ENCODE measurements at regions not wholly inside any gene's neighbourhood (a gene's known extent, or its start where the extent isn't known, plus 50 kb on each side); places are given as distances from the start of the nearest gene placed in this dataset.

DNA sequence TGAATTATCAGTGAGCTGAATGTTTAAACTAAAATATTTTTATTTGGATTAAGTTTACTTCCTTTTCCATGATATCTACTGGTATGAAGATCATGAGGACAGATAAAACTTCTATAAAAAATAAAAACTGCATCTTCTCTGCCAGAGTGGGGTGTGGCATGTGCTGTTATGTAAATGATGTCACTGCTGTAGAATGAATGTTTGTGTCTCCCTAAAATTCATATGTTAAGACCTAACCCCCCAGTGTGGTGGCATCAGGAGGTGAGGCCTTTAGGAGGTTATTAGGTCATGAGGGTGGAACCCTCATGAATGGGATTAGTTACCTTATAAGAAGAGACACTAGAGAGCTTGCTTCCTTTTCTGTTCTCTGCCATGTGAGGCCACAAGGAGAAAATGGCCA, 178.7 kb upstream of the DPH6 start:
- TF ChIP-seq CTCF (IDR thresholded peaks at IDR 0.05; ENCODE audit: low read depth, low read length), result no peak
- DNase-seq (ENCODE audit: extremely low read depth, low read depth), result no peak

GRCh38 chr15:35725353-35725752, 179.4 kb upstream of the DPH6 start:
- no peak for DNase-seq (ENCODE audit: extremely low read depth, low read depth)
- no peak for TF ChIP-seq CTCF (IDR thresholded peaks at IDR 0.05; ENCODE audit: low read depth, low read length)

GRCh38 chr15:35727627-35728026, 181.7 kb upstream of the DPH6 start:
- TF ChIP-seq CTCF (IDR thresholded peaks at IDR 0.05; ENCODE audit: low read depth, low read length), result no peak
- DNase-seq (ENCODE audit: extremely low read depth, low read depth), result no peak

GRCh38 chr15:35728219-35728940, 182.4 kb upstream of the DPH6 start:
- DNase-seq (ENCODE audit: extremely low read depth, low read depth), result no peak
- TF ChIP-seq CTCF (IDR thresholded peaks at IDR 0.05; ENCODE audit: low read depth, low read length), result no peak

GRCh38 chr15:35736150-35736549, 190.2 kb upstream of the DPH6 start:
- no peak for TF ChIP-seq CTCF (IDR thresholded peaks at IDR 0.05; ENCODE audit: low read depth, low read length)
- DNase-seq (ENCODE audit: extremely low read depth, low read depth), result no peak

DNA sequence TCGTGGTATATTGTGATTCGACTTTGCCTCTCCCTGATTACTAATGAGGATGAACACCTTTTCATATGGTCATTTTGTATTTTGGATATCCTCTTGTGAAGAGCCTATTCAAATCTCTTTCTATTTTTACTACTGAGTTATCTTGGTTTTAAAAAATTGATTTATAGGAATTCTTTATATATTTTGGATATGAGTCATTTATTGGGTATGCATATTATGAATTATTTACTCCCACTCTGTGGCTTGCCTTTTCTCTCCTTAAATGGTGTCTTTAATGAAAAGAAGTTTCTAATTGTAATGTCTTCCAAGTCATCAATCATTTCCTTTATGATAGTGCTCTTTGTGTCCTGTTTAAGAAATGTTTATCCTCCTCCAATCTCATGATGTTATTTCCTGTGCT, 191.5 kb upstream of the DPH6 start:
- no peak for TF ChIP-seq CTCF (IDR thresholded peaks at IDR 0.05; ENCODE audit: low read depth, low read length)
- no peak for DNase-seq (ENCODE audit: extremely low read depth, low read depth)

DNA sequence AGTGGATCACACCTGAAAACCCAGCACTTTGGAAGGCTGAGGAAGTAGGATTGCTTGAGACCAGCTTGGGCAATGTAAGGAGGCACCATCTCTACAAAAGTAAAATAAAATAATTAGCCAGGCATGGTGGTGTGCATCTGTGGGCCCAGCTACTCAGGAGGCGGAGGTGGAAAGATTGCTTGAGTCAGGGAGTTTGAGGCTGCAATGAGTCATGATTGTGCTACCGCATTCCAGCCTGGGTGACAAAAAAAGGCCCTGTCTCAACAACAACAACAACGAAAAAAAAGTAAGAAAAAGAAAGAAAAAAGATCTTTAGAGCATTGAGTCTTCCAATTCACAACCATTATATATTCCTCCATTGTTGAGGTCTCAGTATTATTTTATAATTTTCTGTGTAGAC, 192.4 kb upstream of the DPH6 start:
- no peak for TF ChIP-seq CTCF (IDR thresholded peaks at IDR 0.05; ENCODE audit: low read depth, low read length)

More for the DNA sequence above, 192.4 kb upstream of the DPH6 start:
- no peak for DNase-seq (ENCODE audit: extremely low read depth, low read depth)
